ENCODE measurements at regions not wholly inside any gene's neighbourhood (a gene's known extent, or its start where the extent isn't known, plus 50 kb on each side); places are given as distances from the start of the nearest gene placed in this dataset.

DNA sequence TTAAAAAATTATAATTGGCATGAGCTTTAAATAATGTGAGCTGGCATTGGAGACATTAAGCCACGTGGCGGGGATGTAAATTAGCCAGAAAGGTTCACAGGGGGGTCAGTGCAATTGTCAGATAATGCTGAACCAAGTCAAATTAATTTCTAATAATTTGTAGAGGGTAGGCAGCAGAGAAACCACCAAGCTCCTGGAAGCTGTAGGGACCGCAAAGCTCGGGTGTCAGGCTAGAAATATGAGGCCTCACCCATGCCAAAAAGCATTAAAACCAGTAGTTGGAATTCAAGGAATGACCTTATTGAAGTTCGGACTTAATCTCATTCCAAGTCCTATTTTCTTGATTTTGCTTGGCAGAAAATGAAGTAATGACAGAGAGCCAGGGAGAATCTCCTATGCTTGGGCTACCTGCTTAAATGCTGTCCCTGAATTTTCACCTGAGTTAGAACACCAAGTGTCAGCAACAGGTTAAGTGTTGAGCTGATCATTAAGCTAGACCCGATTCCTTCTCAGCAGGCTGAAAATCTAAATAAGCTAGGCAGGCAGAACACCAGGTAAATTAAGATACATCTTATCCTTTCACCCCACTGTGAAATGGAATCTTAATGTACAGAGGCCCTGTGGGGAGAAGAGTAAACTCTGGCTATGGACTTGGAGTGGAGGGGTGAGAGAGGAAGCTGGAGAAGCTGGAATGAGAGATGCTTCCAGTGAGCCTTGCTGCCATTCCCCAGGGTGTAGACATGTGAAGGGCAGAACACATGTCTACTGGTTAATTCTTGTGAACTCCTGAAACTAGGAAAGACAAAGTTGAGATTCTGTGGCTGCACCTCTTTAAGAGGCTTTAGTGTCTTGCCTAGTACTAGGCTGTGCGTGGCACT lies 520.0 kb downstream of the SLC4A3 start:
- TF ChIP-seq, protein P1, sequence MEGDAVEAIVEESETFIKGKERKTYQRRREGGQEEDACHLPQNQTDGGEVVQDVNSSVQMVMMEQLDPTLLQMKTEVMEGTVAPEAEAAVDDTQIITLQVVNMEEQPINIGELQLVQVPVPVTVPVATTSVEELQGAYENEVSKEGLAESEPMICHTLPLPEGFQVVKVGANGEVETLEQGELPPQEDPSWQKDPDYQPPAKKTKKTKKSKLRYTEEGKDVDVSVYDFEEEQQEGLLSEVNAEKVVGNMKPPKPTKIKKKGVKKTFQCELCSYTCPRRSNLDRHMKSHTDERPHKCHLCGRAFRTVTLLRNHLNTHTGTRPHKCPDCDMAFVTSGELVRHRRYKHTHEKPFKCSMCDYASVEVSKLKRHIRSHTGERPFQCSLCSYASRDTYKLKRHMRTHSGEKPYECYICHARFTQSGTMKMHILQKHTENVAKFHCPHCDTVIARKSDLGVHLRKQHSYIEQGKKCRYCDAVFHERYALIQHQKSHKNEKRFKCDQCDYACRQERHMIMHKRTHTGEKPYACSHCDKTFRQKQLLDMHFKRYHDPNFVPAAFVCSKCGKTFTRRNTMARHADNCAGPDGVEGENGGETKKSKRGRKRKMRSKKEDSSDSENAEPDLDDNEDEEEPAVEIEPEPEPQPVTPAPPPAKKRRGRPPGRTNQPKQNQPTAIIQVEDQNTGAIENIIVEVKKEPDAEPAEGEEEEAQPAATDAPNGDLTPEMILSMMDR (IDR thresholded peaks at IDR 0.05; ENCODE audit: insufficient read depth, low read depth, low read length): no peak
- no peak for DNase-seq (ENCODE audit: low read depth)
- no peak overlapping the region for H3K4me3 ChIP-seq (ENCODE audit: low read depth, low read length)

DNA sequence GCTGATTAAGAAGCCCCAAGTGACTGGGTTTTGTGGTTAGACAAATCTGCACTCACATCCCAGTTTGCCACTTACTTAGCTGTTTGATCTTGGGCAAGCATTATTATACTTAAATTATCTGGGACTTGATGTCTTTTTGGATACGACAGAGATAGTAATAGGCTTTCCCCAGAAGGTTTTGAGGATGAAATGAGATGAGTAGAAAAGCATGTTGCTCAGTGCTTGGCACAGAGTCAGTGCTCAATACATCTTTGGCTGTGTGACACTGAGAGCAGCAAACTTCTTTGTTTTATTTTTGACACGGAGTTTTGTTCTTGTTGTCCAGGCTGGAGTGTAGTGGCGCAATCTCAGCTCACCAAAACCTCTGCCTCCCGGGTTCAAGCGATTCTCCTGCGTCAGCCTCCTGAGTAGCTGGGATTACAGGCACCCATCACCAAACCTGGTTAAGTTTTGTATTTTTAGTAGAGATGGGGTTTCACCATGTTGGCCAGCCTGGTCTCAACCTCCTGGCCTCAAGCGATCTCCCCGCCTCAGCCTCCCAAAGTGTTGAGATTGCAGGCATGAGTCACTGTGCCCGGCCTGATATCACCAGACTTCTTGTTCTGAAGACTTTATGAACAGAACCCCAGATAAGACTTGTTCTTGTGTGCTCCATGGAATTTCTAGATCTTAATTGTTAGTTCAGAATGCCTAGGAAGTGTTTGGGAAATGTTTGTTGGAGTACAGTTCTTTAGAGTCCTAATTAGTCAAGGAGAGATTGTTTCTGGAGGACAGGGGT lies 521.2 kb downstream of the SLC4A3 start:
- no peak for DNase-seq (ENCODE audit: low read depth)
- TF ChIP-seq, protein P1 (IDR thresholded peaks at IDR 0.05; ENCODE audit: insufficient read depth, low read depth, low read length): no peak
- H3K4me3 ChIP-seq (ENCODE audit: low read depth, low read length): no peak overlapping the region

DNA sequence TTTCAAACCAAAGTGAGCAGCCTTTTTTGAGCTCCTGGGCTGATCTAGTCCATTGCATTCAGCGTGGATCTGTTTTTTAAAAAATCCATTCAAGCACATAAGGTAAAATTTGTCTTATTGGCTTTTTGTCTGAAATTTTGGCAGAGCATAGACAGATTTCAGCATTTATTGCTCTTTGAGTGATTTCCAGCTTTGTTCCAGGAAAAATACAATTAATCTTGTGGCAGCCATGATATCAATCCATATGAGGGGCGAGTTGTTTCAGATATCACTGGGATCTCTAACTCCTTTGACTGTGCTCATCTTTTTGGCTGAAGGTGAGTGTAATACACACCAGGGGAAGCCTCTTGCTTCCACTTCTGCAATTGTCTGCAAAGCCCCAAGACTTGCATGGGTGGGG lies 523.9 kb downstream of the SLC4A3 start:
- no peak for DNase-seq (ENCODE audit: low read depth)
- H3K4me3 ChIP-seq (ENCODE audit: low read depth, low read length): no peak overlapping the region
- TF ChIP-seq, protein P1 (IDR thresholded peaks at IDR 0.05; ENCODE audit: insufficient read depth, low read depth, low read length): no peak

DNA sequence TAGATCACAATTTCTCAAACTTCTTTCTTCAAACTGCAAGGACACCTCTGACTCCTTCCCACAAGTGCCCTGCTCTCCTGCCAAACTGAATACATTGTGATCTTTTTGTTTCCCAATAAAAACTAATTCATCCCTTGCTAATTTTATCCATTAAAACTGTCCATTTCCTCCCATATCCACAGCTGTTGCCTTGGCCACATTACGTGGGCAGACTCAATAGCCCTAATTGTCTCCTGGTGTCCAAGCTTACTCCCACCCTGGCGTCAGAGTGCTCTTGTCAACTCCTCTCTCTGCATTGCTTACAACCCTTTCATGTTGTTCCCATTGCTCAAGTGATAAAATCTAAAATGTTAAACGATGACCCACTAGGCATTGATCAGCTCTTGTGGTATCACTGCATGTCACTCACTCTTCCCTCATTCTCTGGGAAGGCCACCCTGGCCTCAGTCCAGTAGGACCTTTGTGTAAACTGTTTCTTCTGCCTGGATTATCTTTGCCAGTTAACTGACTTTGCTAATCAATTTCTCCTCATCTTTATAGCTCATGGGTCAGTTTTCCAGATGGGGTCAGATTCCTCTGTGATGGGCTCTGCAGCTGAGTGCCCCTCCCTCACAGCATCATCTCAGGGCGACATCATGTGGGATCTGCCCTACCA lies 525.0 kb downstream of the SLC4A3 start:
- TF ChIP-seq, protein P1 (IDR thresholded peaks at IDR 0.05; ENCODE audit: insufficient read depth, low read depth, low read length): no peak
- no peak overlapping the region for H3K4me3 ChIP-seq (ENCODE audit: low read depth, low read length)
- no peak for DNase-seq (ENCODE audit: low read depth)

DNA sequence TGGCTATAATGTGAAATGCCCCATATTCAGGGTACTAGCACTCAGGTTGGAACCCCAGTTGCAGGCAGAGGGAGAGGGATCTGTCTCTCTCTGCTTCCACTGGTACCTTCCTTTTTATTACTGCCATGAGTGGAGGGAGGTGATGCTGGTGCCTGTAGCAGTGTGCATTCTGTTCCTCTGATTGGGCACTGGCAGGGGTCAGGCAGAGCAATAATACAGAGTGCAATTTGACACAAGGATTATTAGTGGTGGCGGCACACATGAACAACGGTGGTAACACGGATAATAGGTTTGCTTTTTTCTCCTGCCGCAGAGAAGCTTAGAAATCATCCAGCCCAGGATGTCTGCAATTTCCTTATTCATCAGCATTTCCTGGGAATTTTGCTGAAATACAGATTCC lies 525.7 kb downstream of the SLC4A3 start:
- H3K4me3 ChIP-seq (ENCODE audit: low read depth, low read length): no peak overlapping the region
- TF ChIP-seq, protein P1 (IDR thresholded peaks at IDR 0.05; ENCODE audit: insufficient read depth, low read depth, low read length): no peak
- DNase-seq (ENCODE audit: low read depth): no peak

DNA sequence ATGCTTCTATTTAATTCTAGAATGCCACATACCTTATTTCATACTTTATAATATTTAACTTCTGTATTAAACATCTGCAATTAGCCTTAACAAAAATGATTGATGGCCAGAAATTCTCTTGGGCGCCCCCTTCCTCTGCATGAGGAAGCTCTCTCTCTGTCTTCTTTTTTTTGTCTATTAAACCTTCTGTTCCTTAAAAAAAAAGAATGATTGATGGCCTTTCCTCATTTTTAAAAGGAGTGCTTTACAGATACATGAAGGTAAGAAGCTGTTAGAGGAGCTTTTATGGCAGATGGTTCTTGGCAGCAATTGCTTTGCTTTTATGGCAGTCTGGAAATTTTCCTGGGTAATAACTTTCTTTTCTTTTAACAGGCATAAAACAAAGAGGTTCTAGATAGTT lies 526.9 kb downstream of the SLC4A3 start:
- H3K4me3 ChIP-seq (ENCODE audit: low read depth, low read length): no peak overlapping the region
- TF ChIP-seq, protein P1 (IDR thresholded peaks at IDR 0.05; ENCODE audit: insufficient read depth, low read depth, low read length): no peak
- DNase-seq (ENCODE audit: low read depth): no peak
